Pancreas (tissue), 10 donors: ENCODE measurements at regions not wholly inside any gene's neighbourhood (a gene's known extent, or its start where the extent isn't known, plus 50 kb on each side); places are given as distances from the start of the nearest gene placed in this dataset.
"Not testable (repeated sequence)": the region's sequence is repeated elsewhere in the genome, so short reads cannot be mapped to it uniquely, and the experiment has no call there.

ENCODE experiments used
- ATAC-seq, 4 donors: fragments of 200-7000 bp; cut with Tn5 transposase; one replicate each; pipeline versions ENCODE4 v1.8.0 to v1.9.1; 2020; ENCODE audit warnings: mild to moderate bottlenecking in 4 of 4, moderate library complexity in 4 of 4
- DNase-seq, 6 donors: peaks; one replicate each; pipeline ENCODE4 v3.0.0-alpha.2; 2020
- FAIRE-seq: peaks from 2 replicates; lab custom pipeline; 2012; peaks lifted over from hg19 to GRCh38; lab: Jason Lieb, UNC
- H3K27ac ChIP-seq, 4 donors: fragments of 200-600 bp; sonication (generic); 1 replicate in 3 of 4; 2 replicates in 1 of 4; pipeline versions ENCODE4 v1.5.0 to v1.8.0; 2020
- H3K27me3 ChIP-seq, 4 donors: fragments of 200-600 bp; one replicate each; pipeline ENCODE4 v1.8.0; 2021
- H3K36me3 ChIP-seq, 3 donors: fragments of 200-600 bp; sonication (generic) in 1 of 3; one replicate each; pipeline versions ENCODE4 v1.5.0 to v1.8.0; 2020 to 2021
- H3K4me1 ChIP-seq, 3 donors: fragments of 200-600 bp; one replicate each; pipeline ENCODE4 v1.8.0; 2021
- H3K4me3 ChIP-seq, 4 donors: fragments of 200-600 bp; sonication (generic) in 2 of 4; one replicate each; pipeline versions ENCODE4 v1.5.0 to v1.8.0; 2020 to 2021
- H3K9me3 ChIP-seq, 4 donors: fragments of 200-600 bp; one replicate each; pipeline ENCODE4 v1.8.0; 2021
- WGBS, 2 donors: extraction: QIAGEN DNeasy Blood & Tissue Kit; methylation state at CpG; one replicate each; pipeline ENCODE4 v1.1.7; 2013; 5-methylcytosine and 5-hydroxymethylcytosine counted together
- intact Hi-C, 3 donors: fragments of 100-400 bp; cut with DNase I; formaldehyde crosslinking; loops; one replicate each; pipeline versions ENCODE4 v1.11.1 to v1.14.2; 2022
- donor health status: healthy with polysubstance abuse.
- donor health status: DM: no; HTN: no; CAD: no; lungs with moderate emphysema.
- donor health status: DM: no; HTN: no; CAD: no.
- donor health status: control.
- donor health status: control.
- donor health status: Bipolar disorder and iron deficiency.
- donor health status: DM: yes; HTN: yes; CAD: no.
- donor health status: DM: no; HTN: no; CAD: no.
- donor health status: DM: no; HTN: no; CAD: no.
- donor health status: DM: yes; HTN: yes; CAD: no.

DNA sequence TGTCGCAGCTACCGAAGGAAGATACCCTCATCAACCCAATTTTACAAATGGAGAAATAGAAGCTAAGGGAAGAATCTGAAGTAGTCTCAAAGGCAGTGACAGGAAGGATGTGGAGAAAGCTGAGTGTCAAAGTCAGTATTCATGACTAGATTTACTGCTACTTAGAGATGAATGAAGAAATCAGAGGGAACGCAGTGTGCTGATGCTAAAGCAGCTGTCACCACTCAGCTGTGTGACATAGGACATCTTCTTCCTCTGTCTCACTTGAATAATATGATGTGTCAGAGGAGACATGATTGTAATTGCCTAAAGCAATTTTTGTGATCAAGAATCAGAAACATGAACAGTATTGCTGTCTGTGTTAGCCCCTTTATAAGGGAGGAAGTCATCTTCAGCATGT lies 54.1 kb downstream of the RAB6D start:
- 88 to 89% methylated on average over 3 of the region's 3 CpGs for WGBS, 2 donors
- H3K36me3 ChIP-seq, DNase-seq, H3K4me1 ChIP-seq, H3K27ac ChIP-seq, H3K9me3 ChIP-seq, H3K4me3 ChIP-seq, intact Hi-C loops, H3K27me3 ChIP-seq, FAIRE-seq, ATAC-seq: not testable (repeated sequence)

DNA sequence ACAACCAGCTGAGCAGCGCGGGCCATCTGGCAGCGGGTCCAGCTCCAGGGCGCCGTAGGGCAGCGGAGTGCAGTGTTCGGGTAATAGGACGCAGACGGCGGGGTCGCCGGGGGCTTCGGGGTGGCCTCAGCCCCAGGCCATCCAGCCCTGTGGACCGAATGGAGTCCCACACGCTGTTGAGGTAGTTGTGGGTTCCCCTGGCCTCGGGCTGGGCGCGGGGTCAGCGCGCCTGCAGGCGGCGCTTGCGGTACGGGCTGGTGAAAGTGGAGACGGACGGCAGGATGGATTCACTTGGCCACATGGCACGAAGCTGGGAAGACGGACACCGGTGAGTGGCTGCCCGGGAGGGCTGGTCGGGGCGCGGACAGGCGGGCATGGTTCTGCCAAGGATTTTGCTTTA lies 63.8 kb downstream of the RAB6D start:
- H3K27me3 ChIP-seq, H3K36me3 ChIP-seq, H3K27ac ChIP-seq, H3K9me3 ChIP-seq, FAIRE-seq, DNase-seq, H3K4me3 ChIP-seq, intact Hi-C loops, H3K4me1 ChIP-seq: not testable (repeated sequence)
- peak in 2 of 4 donors; percentile 73 to 79 for ATAC-seq
- 29 to 39% methylated on average over 32 to 33 of the region's 34 CpGs for WGBS, 2 donors

DNA sequence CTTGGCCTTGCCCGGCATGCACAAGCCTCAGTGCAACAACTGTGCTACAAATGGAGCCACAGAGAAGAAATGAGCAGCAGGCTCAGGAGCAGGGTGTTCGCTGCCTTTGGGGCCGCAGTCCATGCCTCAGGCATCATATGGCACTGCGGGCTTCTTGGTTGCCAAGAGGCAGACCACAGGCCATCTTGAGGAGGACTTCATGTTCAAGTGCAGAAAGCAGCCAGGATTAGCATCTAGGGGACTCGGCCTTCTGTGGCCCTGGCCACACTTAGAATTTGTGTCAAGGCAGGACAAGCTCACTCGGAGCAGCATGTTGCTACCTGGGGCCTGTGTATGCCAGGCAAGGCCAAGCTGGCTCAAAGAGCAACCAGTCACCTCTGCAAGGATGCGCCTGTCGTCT lies 68.5 kb downstream of the POTEE start:
- H3K27me3 ChIP-seq, H3K4me1 ChIP-seq, ATAC-seq, H3K27ac ChIP-seq, H3K36me3 ChIP-seq, FAIRE-seq, intact Hi-C loops, H3K9me3 ChIP-seq, DNase-seq, H3K4me3 ChIP-seq: not testable (repeated sequence)
- 83 to 86% methylated on average over 8 of the region's 8 CpGs for WGBS, 2 donors

DNA sequence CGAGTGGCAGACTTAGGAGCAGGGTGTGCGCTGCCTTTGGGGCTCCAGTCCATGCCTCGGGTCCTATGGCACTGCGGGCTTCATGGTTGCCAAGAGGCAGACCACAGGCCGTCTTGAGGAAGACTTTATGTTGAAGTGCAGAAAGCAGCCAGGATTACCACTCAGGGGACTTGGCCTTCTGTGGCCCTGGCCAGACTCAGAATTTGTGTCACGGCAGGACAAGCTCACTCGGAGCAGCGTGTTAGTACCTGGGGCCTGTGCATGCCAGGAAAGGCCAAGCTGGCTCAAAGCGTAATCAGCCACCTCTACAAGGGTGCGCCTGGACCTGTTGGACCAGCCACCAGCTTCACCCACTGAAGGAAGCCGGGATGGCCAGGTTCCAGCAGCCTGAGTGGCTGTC lies 68.0 kb downstream of the POTEE start:
- WGBS, 2 donors, result 72 to 76% methylated on average over 11 of the region's 11 CpGs
- not testable (repeated sequence) for ATAC-seq

GRCh38 chr2:131272019-131272418 lies 62.7 kb downstream of the POTEE start:
- WGBS, 2 donors, result 75 to 82% methylated on average over 8 of the region's 8 CpGs
- H3K27me3 ChIP-seq, H3K36me3 ChIP-seq, ATAC-seq, H3K4me3 ChIP-seq, H3K4me1 ChIP-seq, H3K9me3 ChIP-seq, H3K27ac ChIP-seq, FAIRE-seq, intact Hi-C loops, DNase-seq: not testable (repeated sequence)

More for the DNA sequence above, 68.0 kb downstream of the POTEE start:
- DNase-seq, intact Hi-C loops, H3K4me1 ChIP-seq, H3K27me3 ChIP-seq, FAIRE-seq, H3K36me3 ChIP-seq, H3K27ac ChIP-seq, H3K4me3 ChIP-seq, H3K9me3 ChIP-seq: not testable (repeated sequence)

- FAIRE-seq, H3K27ac ChIP-seq, H3K27me3 ChIP-seq, ATAC-seq, H3K9me3 ChIP-seq, H3K4me1 ChIP-seq, H3K4me3 ChIP-seq, H3K36me3 ChIP-seq, intact Hi-C loops: not testable (repeated sequence)
- DNase-seq, result peak in 2 of 6 donors; percentile 49 to 58
- 85 to 90% methylated on average over 12 to 19 of the region's 20 CpGs for WGBS, 2 donors
These were observed 54.7 kb downstream of the POTEE start for GRCh38 chr2:131264034-131264433.
